ENCODE measurements at regions not wholly inside any gene's neighbourhood (a gene's known extent, or its start where the extent isn't known, plus 50 kb on each side); places are given as distances from the start of the nearest gene placed in this dataset.

- no peak for DNase-seq (ENCODE audit: low spot score in 2 of 2)
- H3K27ac ChIP-seq: no peak overlapping the region
Measured at GRCh38 chr6:20334334-20334733, 67.3 kb upstream of the E2F3 start.

DNA sequence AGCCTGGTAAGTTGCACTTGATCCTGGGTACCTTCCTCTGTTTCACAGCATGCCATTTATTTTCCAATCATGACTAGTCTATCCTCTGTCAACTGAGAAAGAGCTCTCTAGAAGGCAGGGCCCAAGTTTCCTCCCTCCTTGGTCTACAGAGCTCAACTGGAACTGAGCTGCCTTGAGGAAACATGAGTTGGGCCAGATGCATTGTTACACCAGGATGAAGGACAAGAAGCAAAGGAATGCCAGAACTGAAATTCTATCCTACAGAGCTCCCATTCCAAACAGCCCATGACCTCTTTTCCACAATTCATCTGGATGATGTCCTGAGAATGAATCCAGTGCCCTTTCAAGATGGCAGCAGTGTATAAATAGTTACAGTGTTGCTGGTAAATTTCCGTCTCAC is 66.7 kb upstream of the E2F3 start:
- TF ChIP-seq, protein P1, sequence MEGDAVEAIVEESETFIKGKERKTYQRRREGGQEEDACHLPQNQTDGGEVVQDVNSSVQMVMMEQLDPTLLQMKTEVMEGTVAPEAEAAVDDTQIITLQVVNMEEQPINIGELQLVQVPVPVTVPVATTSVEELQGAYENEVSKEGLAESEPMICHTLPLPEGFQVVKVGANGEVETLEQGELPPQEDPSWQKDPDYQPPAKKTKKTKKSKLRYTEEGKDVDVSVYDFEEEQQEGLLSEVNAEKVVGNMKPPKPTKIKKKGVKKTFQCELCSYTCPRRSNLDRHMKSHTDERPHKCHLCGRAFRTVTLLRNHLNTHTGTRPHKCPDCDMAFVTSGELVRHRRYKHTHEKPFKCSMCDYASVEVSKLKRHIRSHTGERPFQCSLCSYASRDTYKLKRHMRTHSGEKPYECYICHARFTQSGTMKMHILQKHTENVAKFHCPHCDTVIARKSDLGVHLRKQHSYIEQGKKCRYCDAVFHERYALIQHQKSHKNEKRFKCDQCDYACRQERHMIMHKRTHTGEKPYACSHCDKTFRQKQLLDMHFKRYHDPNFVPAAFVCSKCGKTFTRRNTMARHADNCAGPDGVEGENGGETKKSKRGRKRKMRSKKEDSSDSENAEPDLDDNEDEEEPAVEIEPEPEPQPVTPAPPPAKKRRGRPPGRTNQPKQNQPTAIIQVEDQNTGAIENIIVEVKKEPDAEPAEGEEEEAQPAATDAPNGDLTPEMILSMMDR (IDR thresholded peaks at IDR 0.05): no peak
- TF ChIP-seq EP300 (IDR thresholded peaks at IDR 0.05) (no peak), POLR2A (IDR thresholded peaks at IDR 0.05) (no peak)
- Histone ChIP-seq H3K27ac (no peak overlapping the region), H3K4me1 (peaks cover 0 to 3% (median 0%) of the 10 kb centered on the region in 4 donors), H3K27me3 (no peaks in the 10 kb centered on the region), H3K9me3 (no peaks in the 10 kb centered on the region), H3K4me3 (no peak overlapping the region), H3K36me3 (no peaks in the 10 kb centered on the region)
- no peak for DNase-seq (ENCODE audit: low spot score in 2 of 2)
- 60 to 76% methylated on average over 1 of the region's 1 CpG for WGBS, 2 donors

More at GRCh38 chr6:20334334-20334733, 67.3 kb upstream of the E2F3 start:
- TF ChIP-seq EP300 (IDR thresholded peaks at IDR 0.05): no peak
- TF ChIP-seq POLR2A (IDR thresholded peaks at IDR 0.05): no peak
- TF ChIP-seq, protein P1 (IDR thresholded peaks at IDR 0.05): no peak
- no peaks in the 10 kb centered on the region for H3K36me3 ChIP-seq
- no peaks in the 10 kb centered on the region for H3K27me3 ChIP-seq
- no peaks in the 10 kb centered on the region for H3K9me3 ChIP-seq
- H3K4me1 ChIP-seq: peaks cover 0 to 3% (median 0%) of the 10 kb centered on the region in 4 donors
- H3K4me3 ChIP-seq: no peak overlapping the region
- 88% methylated on average over 8 of the region's 8 CpGs for WGBS, 2 donors

DNA sequence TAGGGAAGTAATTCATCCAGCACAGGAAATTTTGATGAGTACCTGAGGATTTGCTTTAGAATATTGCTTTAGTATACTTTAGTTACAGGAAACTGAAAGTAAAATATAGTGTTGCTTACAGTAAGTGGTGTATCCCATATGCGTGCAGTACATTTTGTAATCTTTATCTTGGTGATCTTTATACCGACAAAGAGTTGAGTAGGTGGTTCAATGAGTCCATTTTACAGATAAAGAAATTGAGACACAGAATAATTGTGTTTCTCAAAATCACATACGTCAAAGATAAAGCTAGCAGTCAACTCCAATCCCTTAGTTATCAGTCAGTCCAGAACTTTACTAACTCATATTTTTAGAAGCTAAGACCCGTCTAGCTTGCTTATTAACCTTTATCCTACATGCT is 65.8 kb upstream of the E2F3 start:
- TF ChIP-seq EP300 (IDR thresholded peaks at IDR 0.05) (no peak), POLR2A (IDR thresholded peaks at IDR 0.05) (no peak)
- TF ChIP-seq, protein P1 (IDR thresholded peaks at IDR 0.05): no peak
- Histone ChIP-seq H3K4me1 (peaks cover 0 to 3% (median 0%) of the 10 kb centered on the region in 4 donors), H3K9me3 (no peaks in the 10 kb centered on the region), H3K4me3 (no peak overlapping the region), H3K36me3 (no peaks in the 10 kb centered on the region), H3K27ac (no peak overlapping the region), H3K27me3 (no peaks in the 10 kb centered on the region)
- DNase-seq (ENCODE audit: low spot score in 2 of 2): no peak
- 52 to 63% methylated on average over 4 of the region's 4 CpGs for WGBS, 2 donors

GRCh38 chr6:20338156-20338555 is 63.5 kb upstream of the E2F3 start:
- Histone ChIP-seq H3K36me3 (no peaks in the 10 kb centered on the region), H3K27ac (no peak overlapping the region), H3K27me3 (no peaks in the 10 kb centered on the region), H3K4me3 (no peak overlapping the region), H3K9me3 (no peaks in the 10 kb centered on the region), H3K4me1 (peaks cover 0 to 3% (median 0%) of the 10 kb centered on the region in 4 donors)
- no peak for DNase-seq (ENCODE audit: low spot score in 2 of 2)
- TF ChIP-seq EP300 (IDR thresholded peaks at IDR 0.05) (no peak), POLR2A (IDR thresholded peaks at IDR 0.05) (no peak)
- TF ChIP-seq, protein P1 (IDR thresholded peaks at IDR 0.05): no peak
- WGBS, 2 donors: 85% methylated on average over 2 of the region's 2 CpGs

DNA sequence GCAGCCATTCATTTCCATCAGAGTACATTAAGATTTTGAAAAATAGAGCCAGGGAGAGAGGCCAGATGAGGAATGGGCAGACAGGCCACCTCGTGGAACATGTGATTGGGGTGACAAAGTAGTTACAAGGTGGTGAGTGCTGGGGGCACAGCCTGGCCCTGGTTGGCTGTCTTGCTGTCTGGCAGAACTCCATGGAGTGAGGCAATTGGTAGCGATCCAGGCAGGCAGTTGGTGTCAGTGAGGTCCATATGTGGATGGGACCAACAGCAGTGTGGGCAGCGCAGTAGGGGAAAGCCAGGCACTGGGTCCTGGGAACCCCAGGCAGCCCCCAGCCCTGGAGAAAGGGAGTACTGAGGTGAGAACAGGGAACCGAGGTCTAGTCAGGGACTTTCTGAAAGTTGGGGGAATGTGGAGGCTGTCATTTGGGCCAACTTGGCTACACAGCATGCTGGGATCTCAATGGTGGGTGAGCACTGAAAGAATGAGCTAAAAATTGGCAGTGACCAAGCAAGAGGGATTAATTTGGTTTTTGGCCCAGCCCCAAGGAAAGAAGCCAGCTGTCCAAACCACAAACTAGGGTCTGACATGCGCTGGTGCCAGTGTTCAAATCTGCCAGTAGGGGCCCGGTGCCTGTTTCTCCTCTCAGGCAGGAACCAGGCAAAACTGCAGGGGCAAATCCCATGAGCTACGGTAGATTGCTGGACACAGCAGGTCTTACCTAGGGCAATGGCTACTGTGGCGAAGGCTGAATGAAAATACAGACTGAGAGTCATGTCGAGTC is 61.4 kb upstream of the E2F3 start:
- H3K27me3 ChIP-seq: no peaks in the 10 kb centered on the region
- no peak for DNase-seq (ENCODE audit: low spot score in 2 of 2)
- TF ChIP-seq POLR2A (IDR thresholded peaks at IDR 0.05) (no peak), EP300 (IDR thresholded peaks at IDR 0.05) (no peak)
- TF ChIP-seq, protein P1 (IDR thresholded peaks at IDR 0.05): no peak
- H3K36me3 ChIP-seq: no peaks in the 10 kb centered on the region
- 89% methylated on average over 9 of the region's 9 CpGs for WGBS, 2 donors
- H3K27ac ChIP-seq: no peak overlapping the region
- H3K9me3 ChIP-seq: no peaks in the 10 kb centered on the region
- peaks cover 0 to 3% (median 0%) of the 10 kb centered on the region in 4 donors for H3K4me1 ChIP-seq
- no peak overlapping the region for H3K4me3 ChIP-seq

Data from tibial nerve (tissue), 4 donors.